Activated naive CD4-positive, alpha-beta T cell treated with anti-CD3 and anti-CD28 coated beads, Interleukin-2, amount 50 U/mL, for 24 hours (primary cell): ENCODE measurements at regions not wholly inside any gene's neighbourhood (a gene's known extent, or its start where the extent isn't known, plus 50 kb on each side); places are given as distances from the start of the nearest gene placed in this dataset.
"Not testable (repeated sequence)": the region's sequence is repeated elsewhere in the genome, so short reads cannot be mapped to it uniquely, and the experiment has no call there.

Experiments used
- H3K27ac Mint-ChIP-seq: one replicate; pipeline ENCODE4 v1.8.0; 2021; ENCODE audit warnings: mild to moderate bottlenecking, mixed read lengths
- H3K27me3 Mint-ChIP-seq: one replicate; pipeline ENCODE4 v1.8.0; 2021; ENCODE audit warnings: mixed read lengths
- H3K36me3 Mint-ChIP-seq: one replicate; pipeline ENCODE4 v1.8.0; 2021; ENCODE audit warnings: mixed read lengths
- H3K4me1 Mint-ChIP-seq: one replicate; pipeline ENCODE4 v1.8.0; 2021; ENCODE audit warnings: mixed read lengths
- H3K4me3 Mint-ChIP-seq: one replicate; pipeline ENCODE4 v1.8.0; 2021; ENCODE audit warnings: mild to moderate bottlenecking, mixed read lengths
- H3K9me3 Mint-ChIP-seq: one replicate; pipeline ENCODE4 v1.8.0; 2021; ENCODE audit warnings: mixed read lengths

DNA sequence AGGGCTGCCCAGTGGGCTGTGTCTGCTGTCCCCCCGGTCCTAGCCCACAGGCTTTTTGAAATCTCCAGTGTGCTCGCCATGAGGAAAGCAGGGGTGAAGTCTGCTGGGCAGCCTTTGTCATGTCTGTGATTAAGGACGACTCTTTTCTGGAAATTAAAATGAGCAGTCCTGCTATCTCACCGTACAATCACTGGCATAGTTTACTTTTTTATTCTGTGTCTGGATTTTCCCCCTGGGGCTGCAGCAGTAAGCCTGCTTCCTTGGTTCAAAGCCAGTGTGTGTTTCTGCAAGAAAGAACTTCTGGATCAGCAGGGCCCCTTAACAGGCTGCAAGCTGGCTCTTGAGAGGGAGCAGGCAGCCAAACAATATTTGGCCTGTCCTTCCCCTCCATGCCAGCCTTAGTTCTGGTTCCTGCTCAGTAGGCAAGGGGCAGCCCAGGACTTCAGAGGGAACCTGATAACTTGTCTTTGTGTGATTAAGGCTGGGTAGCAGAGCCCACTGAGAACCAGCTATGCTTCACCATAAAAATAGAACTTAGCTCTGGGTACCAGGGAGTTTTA lies 310.1 kb upstream of the PLGLB2 start:
- not testable (repeated sequence) for H3K27me3 Mint-ChIP-seq, H3K4me3 Mint-ChIP-seq, H3K27ac Mint-ChIP-seq, H3K9me3 Mint-ChIP-seq, H3K36me3 Mint-ChIP-seq
- peaks cover 14% of the 10 kb centered on the region for H3K4me1 Mint-ChIP-seq

DNA sequence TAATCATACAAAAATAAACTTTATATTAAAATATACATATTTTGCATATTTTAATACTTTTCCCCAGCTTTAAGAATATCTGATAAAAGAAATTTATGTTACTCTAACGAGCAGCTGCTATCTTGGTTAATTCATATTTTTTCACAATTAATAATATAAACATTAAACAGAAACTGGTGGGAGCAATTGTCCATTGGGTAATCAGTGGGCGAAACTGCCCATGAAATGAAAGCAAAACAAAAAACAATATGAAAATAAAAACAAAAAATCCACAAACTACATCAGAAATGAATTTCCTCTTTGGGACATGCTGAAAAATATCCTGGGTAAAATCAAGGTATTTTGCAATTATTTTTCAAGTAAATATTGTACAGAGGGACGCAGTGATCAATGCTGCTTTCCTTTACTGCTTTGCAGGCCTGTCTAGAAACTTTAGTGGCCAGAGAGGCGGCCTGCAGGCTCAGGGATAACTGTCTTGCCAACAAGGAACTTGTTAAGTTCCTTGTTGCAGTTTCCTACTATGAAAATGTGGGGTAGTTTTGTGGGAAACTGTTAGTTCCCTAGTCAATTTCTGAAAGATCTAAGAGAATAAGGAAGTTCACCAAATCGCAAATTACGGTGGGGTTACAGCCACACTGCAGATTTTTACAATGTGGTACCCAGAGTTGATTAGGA lies 309.0 kb upstream of the PLGLB2 start:
- peaks cover 23% of the 10 kb centered on the region for H3K4me1 Mint-ChIP-seq
- H3K36me3 Mint-ChIP-seq, H3K27me3 Mint-ChIP-seq, H3K4me3 Mint-ChIP-seq, H3K27ac Mint-ChIP-seq, H3K9me3 Mint-ChIP-seq: not testable (repeated sequence)

DNA sequence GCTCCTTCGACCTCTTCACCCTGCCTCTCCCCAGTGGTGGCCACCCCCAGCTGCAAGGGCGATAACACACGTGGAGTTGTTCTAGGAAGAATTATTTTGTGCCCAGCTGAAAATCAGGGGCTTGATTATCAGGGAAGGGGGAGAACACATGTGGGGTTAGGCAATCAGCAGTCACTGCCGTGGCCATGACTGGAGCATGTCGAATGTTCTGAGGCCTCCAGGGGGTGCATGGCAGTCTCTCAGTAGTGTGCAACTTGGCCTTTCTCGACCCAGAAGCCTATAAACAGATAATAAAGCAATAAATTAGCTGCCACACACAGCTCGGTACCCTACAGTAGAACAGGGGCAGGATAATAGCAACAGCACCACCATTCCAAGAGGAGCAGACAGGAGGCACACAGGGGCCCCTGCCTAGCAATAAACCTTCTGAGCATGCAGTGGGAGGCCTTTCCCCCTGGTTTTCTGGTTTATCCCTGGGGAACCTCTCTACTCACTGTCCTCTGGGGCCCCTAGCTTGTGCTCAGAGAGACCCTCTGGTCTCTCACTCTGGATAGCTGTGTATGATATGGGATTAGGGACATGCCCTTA lies 308.2 kb upstream of the PLGLB2 start:
- not testable (repeated sequence) for H3K36me3 Mint-ChIP-seq, H3K27ac Mint-ChIP-seq, H3K4me3 Mint-ChIP-seq, H3K9me3 Mint-ChIP-seq, H3K27me3 Mint-ChIP-seq
- H3K4me1 Mint-ChIP-seq = peaks cover 27% of the 10 kb centered on the region

DNA sequence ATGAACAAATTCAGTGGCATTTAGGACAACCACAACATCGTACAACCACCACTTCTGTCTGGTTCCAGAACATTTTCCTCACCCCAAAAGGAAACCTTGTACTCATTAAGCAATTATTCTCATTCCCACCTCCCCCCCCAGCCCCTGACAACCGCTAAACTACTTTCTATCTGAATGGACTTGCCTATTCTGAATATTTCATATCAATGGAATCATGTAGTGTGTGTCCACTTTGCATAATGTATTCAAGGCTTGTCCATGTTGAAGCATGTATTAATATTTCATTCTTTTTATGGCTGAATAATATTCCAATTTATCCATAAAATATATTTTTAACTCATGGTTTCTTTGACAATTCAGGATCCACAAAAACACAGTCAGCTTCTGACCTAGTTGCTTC lies 307.2 kb upstream of the PLGLB2 start:
- not testable (repeated sequence) for H3K9me3 Mint-ChIP-seq, H3K27me3 Mint-ChIP-seq, H3K27ac Mint-ChIP-seq, H3K4me3 Mint-ChIP-seq, H3K36me3 Mint-ChIP-seq
- H3K4me1 Mint-ChIP-seq = peaks cover 37% of the 10 kb centered on the region

DNA sequence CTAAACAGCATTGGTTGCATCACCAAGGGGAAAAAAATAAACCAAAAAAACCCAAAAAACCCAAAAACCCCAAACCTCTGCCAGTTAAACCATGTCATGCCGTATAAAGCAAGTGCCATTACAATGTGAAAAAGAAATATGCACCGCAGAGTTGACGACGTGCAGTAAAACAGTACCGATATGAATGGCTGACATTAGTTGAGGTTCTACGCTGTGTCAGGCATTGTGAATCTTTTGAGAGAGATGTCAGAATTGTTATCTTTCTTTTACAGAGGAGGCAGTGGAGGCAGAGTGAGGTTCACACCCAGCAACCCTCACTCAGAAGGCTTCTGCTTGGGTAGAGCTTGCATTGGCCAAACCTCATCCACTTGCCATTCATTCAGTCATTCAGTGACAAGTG lies 306.5 kb upstream of the PLGLB2 start:
- H3K9me3 Mint-ChIP-seq, H3K4me3 Mint-ChIP-seq, H3K27me3 Mint-ChIP-seq, H3K36me3 Mint-ChIP-seq: not testable (repeated sequence)
- H3K27ac Mint-ChIP-seq = peak overlapping the region; percentile 57
- H3K4me1 Mint-ChIP-seq = peaks cover 40% of the 10 kb centered on the region

DNA sequence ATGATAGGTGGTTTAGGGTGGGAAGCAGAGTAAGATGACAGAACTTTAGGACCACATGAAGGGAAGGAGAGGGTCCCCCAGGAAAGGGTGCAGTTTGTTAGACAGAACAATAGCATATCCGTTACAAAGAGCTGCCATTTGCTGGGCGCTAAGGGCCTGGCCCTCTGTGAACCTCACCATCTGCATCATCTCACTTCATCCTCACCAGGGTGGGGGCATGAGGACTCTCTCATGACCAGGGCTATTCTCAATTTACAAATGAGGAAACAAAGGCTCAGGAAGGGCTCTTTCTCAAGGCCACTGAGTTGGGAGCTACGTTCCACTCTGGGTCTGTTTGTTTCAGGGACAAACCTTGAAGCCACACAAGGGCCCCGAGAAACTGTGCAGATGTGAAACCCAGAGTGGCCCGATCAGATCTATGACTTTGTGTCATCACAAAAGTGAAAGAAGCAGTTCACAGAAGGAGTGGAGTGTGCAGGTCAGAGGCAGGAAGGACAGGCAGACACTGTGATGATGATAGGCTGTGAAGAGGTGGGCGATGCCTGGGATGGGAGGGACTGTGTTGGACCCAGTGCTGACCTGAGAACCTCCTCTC lies 304.8 kb upstream of the PLGLB2 start:
- H3K27ac Mint-ChIP-seq = peak overlapping the region; percentile 74
- H3K36me3 Mint-ChIP-seq, H3K27me3 Mint-ChIP-seq, H3K9me3 Mint-ChIP-seq: not testable (repeated sequence)
- peak overlapping the region; percentile 11 for H3K4me3 Mint-ChIP-seq
- H3K4me1 Mint-ChIP-seq = peaks cover 46% of the 10 kb centered on the region

DNA sequence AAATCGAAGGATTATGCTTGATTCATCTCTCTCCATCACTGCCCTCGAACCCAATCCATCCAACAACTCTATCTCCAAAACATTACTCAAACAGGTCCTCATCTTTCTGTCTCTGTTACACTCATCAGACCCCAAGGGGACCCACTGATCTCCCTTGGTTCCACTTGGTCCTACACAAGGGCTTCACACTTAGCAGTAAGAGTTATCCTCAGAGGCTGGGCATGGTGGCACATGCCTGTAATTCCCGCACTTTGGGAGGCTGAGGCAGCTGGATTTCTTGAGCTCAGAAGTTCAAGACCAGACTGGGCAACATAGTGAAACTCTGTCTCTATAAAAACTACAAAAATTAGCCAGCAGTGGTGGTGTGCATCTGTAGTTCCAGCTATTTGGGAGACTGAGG lies 302.9 kb upstream of the PLGLB2 start:
- H3K4me3 Mint-ChIP-seq = peak overlapping the region; percentile 75
- H3K27me3 Mint-ChIP-seq, H3K36me3 Mint-ChIP-seq, H3K9me3 Mint-ChIP-seq: not testable (repeated sequence)
- H3K27ac Mint-ChIP-seq = peak overlapping the region; percentile 97
- H3K4me1 Mint-ChIP-seq = peaks cover 49% of the 10 kb centered on the region

DNA sequence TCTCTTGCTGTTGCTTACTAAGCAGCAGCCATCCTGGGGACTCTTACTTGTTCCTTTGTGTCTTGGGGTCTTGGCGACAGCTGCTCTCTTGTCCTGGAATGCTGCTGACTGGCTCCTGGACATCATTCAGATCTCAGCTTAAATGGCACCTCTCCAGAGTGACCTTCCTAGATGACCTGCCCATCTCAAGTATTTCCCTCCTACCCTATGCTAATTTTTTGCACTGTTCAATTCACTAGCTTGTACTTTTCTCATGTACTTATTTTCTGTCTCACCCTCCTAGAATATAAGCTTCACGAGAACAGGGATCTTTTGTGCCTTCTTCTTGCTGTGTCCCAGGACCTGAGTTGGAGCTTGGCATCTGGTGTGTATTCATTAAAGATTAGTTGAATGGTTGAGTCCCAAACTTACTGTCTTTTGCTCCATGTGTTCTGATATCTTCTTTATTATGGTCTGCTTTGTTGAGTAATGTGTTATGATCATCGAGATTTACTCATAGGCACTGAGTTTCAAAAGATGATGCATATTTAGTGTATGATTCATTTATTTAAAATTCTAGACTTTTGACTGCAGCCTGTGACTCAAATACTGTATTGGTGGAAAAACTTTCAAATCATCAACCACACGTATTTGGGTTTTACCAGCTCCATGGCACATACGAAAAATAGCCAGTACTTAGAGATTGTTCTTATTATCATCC lies 302.1 kb upstream of the PLGLB2 start:
- Mint-ChIP-seq H3K4me3 (peak overlapping the region; percentile 85), H3K4me1 (peaks cover 49% of the 10 kb centered on the region), H3K27ac (peak overlapping the region; percentile 100)
- H3K9me3 Mint-ChIP-seq, H3K27me3 Mint-ChIP-seq, H3K36me3 Mint-ChIP-seq: not testable (repeated sequence)

DNA sequence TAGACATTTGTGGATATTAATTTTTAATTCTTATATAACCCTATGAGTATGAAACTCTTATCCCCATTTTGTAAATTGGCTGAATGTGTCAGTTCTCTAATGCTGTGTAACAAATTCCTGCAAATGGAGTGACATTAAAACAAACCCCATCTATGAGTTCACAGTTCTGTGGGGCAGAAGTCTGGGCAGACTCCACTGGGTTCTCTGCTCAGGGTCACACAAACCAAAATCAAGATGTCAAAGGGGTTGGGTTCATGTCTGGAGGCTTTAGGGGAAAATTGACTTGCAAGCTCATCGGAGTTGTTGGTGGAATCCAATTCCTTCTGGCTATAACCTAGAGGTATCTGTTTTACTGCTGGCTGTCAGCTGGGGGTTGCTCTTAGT lies 301.6 kb upstream of the PLGLB2 start:
- not testable (repeated sequence) for H3K27ac Mint-ChIP-seq, H3K36me3 Mint-ChIP-seq, H3K27me3 Mint-ChIP-seq, H3K9me3 Mint-ChIP-seq, H3K4me3 Mint-ChIP-seq
- peaks cover 48% of the 10 kb centered on the region for H3K4me1 Mint-ChIP-seq

DNA sequence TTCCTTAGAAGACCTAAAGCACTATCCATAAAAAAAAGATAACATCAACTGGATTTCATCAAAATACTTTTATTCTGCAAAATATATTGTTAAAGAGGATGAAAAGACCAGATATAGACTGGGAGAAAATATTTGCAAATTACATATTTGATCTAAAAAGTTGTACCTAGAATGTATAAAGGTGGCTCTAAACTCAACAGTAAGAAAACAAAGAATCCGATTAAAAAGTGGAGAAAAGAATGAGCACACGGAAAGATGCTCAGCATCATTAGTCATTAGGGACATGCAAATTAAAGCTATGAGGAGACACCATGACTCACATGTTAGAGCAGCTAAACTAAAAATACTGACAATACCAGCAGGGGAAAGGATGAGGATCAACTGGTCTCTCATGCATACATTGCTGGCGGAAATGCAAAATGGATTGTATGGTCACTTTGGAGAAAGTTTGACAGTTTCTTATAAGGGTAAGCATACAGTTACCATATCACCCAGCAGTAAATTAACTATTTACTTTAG lies 298.4 kb upstream of the PLGLB2 start:
- Mint-ChIP-seq H3K4me1 (peaks cover 37% of the 10 kb centered on the region), H3K27ac (peak overlapping the region; percentile 90), H3K4me3 (peak overlapping the region; percentile 51)
- not testable (repeated sequence) for H3K9me3 Mint-ChIP-seq, H3K36me3 Mint-ChIP-seq, H3K27me3 Mint-ChIP-seq

DNA sequence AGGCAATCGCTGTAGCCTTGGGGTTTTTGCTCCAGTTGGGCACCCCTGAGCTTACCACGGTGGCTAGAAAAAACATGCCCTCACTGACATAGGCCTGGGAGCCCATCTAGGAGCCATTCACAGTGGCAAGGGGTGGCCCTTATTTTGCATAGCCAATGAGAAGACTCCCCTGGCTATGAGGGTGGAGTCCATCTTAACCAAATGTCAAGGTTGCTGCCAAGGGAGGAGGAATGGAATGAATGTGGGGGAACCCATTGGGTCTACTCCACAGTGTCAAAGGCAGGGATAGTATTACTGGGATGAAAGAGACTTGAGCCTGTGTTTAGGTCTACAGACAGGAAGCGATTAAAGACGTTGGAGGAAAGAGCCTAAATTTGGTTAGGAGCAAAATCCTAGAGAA lies 295.7 kb upstream of the PLGLB2 start:
- not testable (repeated sequence) for H3K36me3 Mint-ChIP-seq, H3K9me3 Mint-ChIP-seq, H3K4me3 Mint-ChIP-seq, H3K27me3 Mint-ChIP-seq
- Mint-ChIP-seq H3K27ac (peak overlapping the region; percentile 37), H3K4me1 (peaks cover 20% of the 10 kb centered on the region)

DNA sequence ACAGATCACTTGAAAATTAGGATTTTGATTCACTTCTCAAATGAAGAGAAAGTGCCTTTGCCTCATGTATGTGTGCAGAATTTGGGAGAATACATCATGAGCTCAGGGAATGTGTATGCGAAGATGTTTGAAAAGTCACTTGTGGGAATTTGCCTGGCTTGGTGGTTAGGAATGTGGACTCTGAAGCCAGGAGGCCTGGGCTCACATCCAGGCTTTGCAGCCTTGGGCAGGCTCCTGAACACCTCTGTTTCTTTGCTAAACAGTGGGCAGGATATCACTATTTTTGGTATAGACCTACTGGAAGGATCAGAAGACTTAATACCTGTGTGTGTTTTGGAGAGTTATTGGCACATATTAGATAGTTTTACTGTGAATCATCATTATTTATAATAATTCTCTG lies 295.0 kb upstream of the PLGLB2 start:
- not testable (repeated sequence) for H3K4me3 Mint-ChIP-seq, H3K27me3 Mint-ChIP-seq, H3K27ac Mint-ChIP-seq, H3K9me3 Mint-ChIP-seq, H3K36me3 Mint-ChIP-seq
- H3K4me1 Mint-ChIP-seq = peaks cover 17% of the 10 kb centered on the region

DNA sequence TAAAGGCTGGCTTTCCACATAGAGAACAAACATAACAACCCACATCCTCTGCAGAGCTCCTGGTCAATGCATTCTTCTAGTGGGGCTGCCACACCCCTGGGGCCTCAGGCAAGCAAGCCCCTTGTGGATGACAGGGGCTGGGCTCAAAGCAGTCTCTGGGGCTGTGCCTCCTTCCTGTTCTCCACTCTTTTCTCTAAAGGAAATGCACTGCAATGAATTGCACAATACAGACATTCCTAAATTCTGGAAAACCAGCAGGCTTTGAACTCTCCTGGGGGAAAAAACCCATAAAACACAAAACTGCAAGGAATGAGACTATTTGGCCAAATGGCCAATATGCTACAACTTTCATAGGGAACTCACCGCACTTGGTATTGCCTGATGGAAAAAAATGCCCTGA lies 293.9 kb upstream of the PLGLB2 start:
- H3K9me3 Mint-ChIP-seq, H3K36me3 Mint-ChIP-seq, H3K27me3 Mint-ChIP-seq: not testable (repeated sequence)
- Mint-ChIP-seq H3K4me1 (peaks cover 25% of the 10 kb centered on the region), H3K27ac (peak overlapping the region; percentile 55), H3K4me3 (peak overlapping the region; percentile 11)

DNA sequence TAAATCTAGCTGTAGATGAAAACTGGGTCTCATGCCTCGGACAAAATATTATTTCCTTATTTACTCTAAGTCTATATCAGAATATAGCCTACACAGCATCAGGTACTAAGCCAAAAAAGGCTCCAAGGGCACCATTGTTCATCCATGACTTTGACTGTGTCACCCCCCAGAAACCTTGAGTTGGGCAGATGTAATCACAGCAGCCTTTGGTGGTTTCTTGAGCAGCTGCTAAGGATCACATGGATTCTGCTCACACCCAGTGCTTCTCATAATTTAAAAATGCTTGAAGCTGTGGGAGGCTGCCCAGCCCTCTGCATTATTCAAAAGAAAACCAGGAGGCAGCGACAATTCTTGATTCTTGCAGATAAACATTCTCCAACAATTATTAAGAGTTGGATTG lies 293.5 kb upstream of the PLGLB2 start:
- Mint-ChIP-seq H3K4me3 (peak overlapping the region; percentile 11), H3K4me1 (peaks cover 23% of the 10 kb centered on the region)
- H3K9me3 Mint-ChIP-seq, H3K27me3 Mint-ChIP-seq, H3K36me3 Mint-ChIP-seq, H3K27ac Mint-ChIP-seq: not testable (repeated sequence)

DNA sequence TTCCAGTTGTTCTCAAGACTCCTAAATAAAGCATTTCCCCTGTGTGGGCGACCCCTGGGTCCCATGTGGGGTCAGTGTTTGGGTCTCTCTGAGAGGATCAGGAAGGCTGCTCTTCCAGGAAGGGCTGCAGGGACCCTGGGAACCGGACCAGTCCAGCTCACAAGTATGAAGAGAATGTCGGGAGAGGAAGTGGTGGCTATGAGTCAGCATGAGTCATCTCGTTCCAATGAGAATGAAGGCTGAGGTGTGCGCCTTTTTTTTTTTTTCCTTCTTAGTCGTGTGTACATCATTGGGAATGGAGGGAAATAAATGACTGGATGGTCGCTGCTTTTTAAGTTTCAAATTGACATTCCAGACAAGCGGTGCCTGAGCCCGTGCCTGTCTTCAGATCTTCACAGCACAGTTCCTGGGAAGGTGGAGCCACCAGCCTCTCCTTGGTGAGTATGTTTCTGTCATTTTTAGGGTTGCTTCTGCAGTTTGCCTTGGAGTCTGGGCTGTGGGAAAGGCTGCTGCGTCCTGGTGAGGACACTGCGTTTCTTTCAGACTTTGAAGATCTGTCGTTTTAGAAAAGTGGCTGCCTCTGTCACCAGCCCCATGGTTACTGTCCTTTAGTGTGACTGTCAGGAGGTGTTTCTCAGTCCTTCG lies 292.6 kb upstream of the PLGLB2 start:
- peak overlapping the region; percentile 87 for H3K27ac Mint-ChIP-seq

DNA sequence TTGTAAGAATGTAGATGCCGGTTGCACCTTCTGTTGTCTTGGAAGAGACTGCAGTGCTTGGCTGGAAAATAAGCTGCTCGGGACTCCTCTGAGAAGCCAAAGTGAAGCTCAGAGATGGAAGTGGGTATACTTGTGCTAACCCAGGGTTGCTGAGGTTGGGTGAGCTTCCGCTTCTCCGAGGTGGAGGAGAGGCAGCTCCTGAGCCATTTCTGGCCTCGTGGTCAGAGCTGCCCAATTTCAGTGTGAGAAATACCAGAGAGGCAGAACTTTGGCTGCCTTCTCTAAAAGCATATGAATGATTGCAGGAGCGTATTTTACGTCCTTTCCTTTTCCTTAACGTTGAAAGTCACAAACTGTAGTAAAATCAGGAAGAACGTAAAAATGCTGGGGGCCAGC lies 292.0 kb upstream of the PLGLB2 start:
- Mint-ChIP-seq H3K27ac (peak overlapping the region; percentile 51), H3K4me3 (peak overlapping the region; percentile 92), H3K4me1 (peaks cover 22% of the 10 kb centered on the region)
- not testable (repeated sequence) for H3K27me3 Mint-ChIP-seq, H3K9me3 Mint-ChIP-seq, H3K36me3 Mint-ChIP-seq

More for the DNA sequence above, 292.6 kb upstream of the PLGLB2 start:
- H3K4me3 Mint-ChIP-seq = peak overlapping the region; percentile 83
- H3K36me3 Mint-ChIP-seq, H3K27me3 Mint-ChIP-seq, H3K9me3 Mint-ChIP-seq: not testable (repeated sequence)
- H3K4me1 Mint-ChIP-seq = peaks cover 22% of the 10 kb centered on the region
